ENCODE measurements at regions not wholly inside any gene's neighbourhood (a gene's known extent, or its start where the extent isn't known, plus 50 kb on each side); places are given as distances from the start of the nearest gene placed in this dataset.

DNA sequence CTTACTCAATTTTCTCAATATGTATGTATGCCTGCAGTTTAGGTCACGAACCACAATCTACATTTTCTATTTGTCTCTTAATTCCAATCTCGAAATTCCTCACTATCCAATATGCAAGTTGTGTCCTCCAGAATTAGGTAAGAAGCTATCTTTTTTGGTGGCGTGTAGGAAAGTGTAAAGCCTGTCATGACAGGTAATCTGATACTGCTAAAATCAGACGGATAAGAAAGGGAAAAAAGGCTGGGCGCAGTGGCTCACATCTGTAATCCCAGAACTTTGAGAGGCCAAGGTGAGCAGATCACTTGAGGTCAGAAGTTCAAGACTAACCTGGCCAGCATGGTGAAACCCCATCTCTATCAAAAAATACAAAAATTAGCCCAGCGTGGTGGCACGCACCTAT lies 185.3 kb downstream of the IBTK start:
- POLR2A ChIA-PET = interaction anchor here (0.7 kb wide), 1 partner anchor 343 kb away, joined by 4 read pairs; no protein-coding TSS in a partner anchor
- CTCF ChIA-PET = no interaction called here
- no peaks in the 10 kb centered on the region for H3K4me1 Mint-ChIP-seq

DNA sequence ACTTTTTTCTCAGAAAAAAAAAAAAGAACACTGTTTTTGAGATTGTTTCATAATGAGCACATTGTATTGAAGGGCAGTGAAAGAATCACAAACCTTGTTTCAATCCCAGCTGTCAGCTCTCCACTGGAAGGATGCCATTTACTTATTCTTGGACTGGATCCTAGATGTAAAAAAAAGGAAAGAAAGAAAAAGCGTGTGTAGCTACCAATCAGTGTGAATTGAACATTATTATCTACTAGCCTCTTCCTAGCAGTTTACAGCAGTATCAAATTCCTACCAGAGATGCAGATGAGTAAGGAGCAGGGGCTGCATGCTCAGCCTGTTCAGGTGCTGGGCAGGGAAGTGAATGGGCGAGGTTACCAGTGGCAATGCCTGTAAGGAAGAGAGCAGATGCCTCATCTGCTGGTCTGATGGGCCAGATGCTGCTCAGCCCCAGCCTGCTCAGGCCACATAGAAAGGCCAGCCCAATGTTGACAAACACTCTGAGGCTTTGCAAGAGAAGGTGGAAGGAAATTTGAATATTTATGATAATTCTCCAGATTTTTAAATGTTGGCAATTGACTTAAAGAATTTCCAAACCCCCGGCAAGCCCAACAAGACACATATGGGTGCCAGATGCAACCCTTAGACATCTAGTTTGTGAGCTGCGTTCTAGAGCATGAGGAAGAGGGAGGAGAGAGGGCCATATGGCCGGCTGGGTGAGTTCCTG lies 189.5 kb downstream of the IBTK start:
- no peaks in the 10 kb centered on the region for H3K36me3 Mint-ChIP-seq (ENCODE audit: low read depth)
- ChIA-PET POLR2A (no interaction called here), CTCF (no interaction called here)
- no peak overlapping the region for H3K27ac Mint-ChIP-seq
- H3K4me1 Mint-ChIP-seq = no peaks in the 10 kb centered on the region
- H3K27me3 Mint-ChIP-seq = no peaks in the 10 kb centered on the region
- no peaks in the 10 kb centered on the region for H3K9me3 Mint-ChIP-seq
- no peak overlapping the region for H3K4me3 Mint-ChIP-seq
- DNase-seq = no peak

More for the DNA sequence above, 185.3 kb downstream of the IBTK start:
- H3K27ac Mint-ChIP-seq = no peak overlapping the region
- H3K9me3 Mint-ChIP-seq = no peaks in the 10 kb centered on the region
- H3K4me3 Mint-ChIP-seq = no peak overlapping the region
- no peaks in the 10 kb centered on the region for H3K36me3 Mint-ChIP-seq (ENCODE audit: low read depth)
- H3K27me3 Mint-ChIP-seq = no peaks in the 10 kb centered on the region
- DNase-seq = no peak

DNA sequence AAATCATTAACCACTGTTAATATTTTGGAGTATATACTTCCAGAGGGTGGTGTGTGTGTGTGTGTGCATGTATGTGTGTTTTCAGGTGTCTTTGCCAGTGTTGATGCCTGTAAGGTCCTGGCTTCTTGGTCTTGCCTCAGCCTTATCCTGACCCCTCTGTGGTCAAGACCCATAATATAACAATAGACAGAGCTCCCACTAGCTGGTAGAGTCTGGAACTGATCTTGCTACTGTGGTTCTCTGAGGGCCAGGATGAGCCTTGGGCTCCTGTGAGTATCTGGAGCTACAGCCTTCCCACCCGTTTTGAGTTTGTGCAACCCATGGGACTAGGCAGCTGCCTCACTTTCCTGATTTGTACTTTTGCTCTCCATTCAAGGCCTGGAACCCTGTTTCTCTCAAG lies 191.0 kb downstream of the IBTK start:
- Mint-ChIP-seq H3K4me1 (no peaks in the 10 kb centered on the region), H3K27me3 (no peaks in the 10 kb centered on the region), H3K36me3 (ENCODE audit: low read depth) (no peaks in the 10 kb centered on the region), H3K27ac (no peak overlapping the region), H3K4me3 (no peak overlapping the region), H3K9me3 (no peaks in the 10 kb centered on the region)
- no peak for DNase-seq
- ChIA-PET POLR2A (no interaction called here), CTCF (no interaction called here)

DNA sequence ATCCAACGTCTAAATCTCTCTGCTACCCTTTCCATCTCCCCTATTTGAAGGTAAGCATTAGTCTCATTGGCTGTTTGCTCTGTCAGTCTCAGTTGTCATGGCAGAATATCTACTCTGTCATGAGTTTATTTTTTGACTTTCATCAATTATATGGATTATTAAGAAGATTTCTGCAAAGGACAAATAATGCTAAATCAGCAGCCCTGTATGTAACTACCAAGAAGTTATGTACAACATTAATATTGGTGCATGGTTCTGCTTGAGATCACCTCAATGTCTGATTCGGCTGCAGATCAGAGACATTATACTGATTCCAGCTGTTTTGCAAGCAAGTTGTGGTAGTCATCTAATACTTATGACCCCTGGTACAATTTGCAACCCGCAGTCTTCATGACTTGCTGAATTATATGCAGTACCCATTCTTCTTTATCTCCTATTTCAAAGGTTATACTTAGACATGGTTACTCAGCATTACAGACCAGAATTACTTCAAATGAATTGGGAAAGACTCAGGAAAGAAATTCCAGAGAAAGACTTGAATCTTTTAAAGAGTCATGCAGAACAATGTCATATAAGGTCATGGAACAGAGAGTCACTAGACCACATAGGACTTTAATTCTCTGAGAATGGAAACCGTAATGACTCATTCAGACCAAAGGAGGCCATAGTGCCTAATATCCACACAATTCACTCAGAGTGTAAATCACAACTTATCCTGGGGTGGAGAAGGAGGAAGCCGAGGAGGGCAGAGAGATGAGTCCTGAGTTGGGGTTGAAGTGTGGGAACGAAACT lies 201.4 kb downstream of the IBTK start:
- H3K9me3 Mint-ChIP-seq = no peaks in the 10 kb centered on the region
- H3K27ac Mint-ChIP-seq = no peak overlapping the region
- DNase-seq = no peak
- ChIA-PET CTCF (no interaction called here), POLR2A (no interaction called here)
- H3K36me3 Mint-ChIP-seq (ENCODE audit: low read depth) = no peaks in the 10 kb centered on the region
- no peaks in the 10 kb centered on the region for H3K27me3 Mint-ChIP-seq
- H3K4me3 Mint-ChIP-seq = no peak overlapping the region
- H3K4me1 Mint-ChIP-seq = no peaks in the 10 kb centered on the region

- H3K4me3 Mint-ChIP-seq = no peak overlapping the region
- DNase-seq = peak; percentile 9
- ChIA-PET POLR2A (no interaction called here), CTCF (no interaction called here)
- no peaks in the 10 kb centered on the region for H3K9me3 Mint-ChIP-seq
- H3K4me1 Mint-ChIP-seq = no peaks in the 10 kb centered on the region
- H3K27me3 Mint-ChIP-seq = no peaks in the 10 kb centered on the region
- no peaks in the 10 kb centered on the region for H3K36me3 Mint-ChIP-seq (ENCODE audit: low read depth)
- H3K27ac Mint-ChIP-seq = no peak overlapping the region
These were observed 206.9 kb downstream of the IBTK start for GRCh38 chr6:82040405-82041221.

DNA sequence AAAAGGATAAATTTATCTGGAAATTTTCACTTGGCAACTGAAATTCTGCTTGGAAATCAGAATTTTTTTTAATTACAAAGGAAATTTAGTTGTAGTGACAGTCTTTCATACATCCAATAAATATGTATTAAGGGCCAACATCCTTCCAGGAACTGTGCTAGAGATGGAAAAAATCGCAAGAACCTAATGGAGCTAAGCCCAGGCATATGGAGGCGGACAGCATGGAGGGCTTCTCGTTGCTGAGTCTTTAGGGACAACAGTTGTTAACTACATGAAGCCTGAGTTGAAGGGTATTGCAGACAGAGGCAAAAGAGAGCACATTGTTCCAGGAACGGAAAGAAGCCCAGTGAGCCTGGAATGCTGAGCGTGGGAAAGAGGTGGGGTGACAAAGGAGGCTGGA lies 208.9 kb downstream of the IBTK start:
- CTCF ChIA-PET = no interaction called here
- H3K4me1 Mint-ChIP-seq = no peaks in the 10 kb centered on the region

DNA sequence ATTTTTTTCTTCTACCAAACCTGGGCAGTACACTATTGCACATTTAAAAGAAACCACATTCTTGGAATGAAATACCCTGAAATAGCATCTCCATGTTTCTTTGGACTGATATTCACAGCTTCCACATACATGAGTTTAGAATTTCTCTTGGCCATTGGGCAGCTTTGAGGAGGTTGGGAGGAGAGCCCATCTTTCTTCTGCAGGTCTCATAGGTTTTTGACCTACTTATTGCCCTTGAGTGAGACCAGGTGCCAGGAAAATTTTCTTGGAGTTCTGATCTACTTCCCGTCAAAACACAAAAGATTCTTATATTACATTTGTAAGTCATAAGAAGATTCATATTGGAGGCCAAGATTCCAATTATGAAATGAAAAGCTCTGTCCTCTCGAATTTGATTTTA lies 212.0 kb downstream of the IBTK start:
- ChIA-PET POLR2A (no interaction called here), CTCF (no interaction called here)
- Mint-ChIP-seq H3K9me3 (no peaks in the 10 kb centered on the region), H3K27me3 (no peaks in the 10 kb centered on the region), H3K4me3 (no peak overlapping the region), H3K4me1 (no peaks in the 10 kb centered on the region), H3K36me3 (ENCODE audit: low read depth) (no peaks in the 10 kb centered on the region), H3K27ac (no peak overlapping the region)
- DNase-seq = no peak

More for the DNA sequence above, 208.9 kb downstream of the IBTK start:
- Mint-ChIP-seq H3K9me3 (no peaks in the 10 kb centered on the region), H3K4me3 (no peak overlapping the region), H3K27ac (no peak overlapping the region), H3K27me3 (no peaks in the 10 kb centered on the region), H3K36me3 (ENCODE audit: low read depth) (no peaks in the 10 kb centered on the region)
- POLR2A ChIA-PET = no interaction called here
- no peak for DNase-seq

DNA sequence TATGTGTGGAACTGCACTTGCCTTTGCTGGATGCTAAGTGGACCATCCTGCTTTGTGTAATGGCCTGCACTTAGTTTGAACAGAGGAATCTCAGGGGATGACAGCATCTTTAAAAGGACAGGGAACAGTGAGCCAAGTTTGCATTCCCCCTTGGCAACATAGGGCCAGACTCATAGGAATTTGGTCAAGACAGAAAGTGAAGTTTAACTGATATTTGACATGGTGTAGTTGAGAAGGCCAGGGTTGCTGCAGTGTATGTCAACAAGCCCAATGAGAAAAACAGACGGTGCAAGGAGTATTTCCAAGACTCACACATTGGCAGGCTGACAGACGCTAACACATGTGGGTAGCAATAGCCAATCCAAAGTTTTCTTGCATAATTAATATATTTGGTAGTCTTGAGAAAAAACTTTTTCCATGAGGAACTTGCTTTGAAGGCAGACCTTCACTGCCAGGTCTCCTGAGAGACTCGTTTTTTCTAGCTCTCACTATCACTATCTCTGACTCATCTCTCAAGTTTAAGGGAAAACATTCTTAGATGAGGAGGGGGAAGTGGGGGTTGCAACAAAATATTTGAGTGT lies 213.8 kb downstream of the IBTK start:
- no peak for DNase-seq
- Mint-ChIP-seq H3K4me1 (no peaks in the 10 kb centered on the region), H3K4me3 (no peak overlapping the region), H3K36me3 (ENCODE audit: low read depth) (no peaks in the 10 kb centered on the region), H3K9me3 (no peaks in the 10 kb centered on the region), H3K27me3 (no peaks in the 10 kb centered on the region), H3K27ac (no peak overlapping the region)
- ChIA-PET CTCF (no interaction called here), POLR2A (no interaction called here)

- H3K4me1 Mint-ChIP-seq = no peaks in the 10 kb centered on the region
- POLR2A ChIA-PET = no interaction called here
- no peak overlapping the region for H3K27ac Mint-ChIP-seq
- CTCF ChIA-PET = no interaction called here
- no peaks in the 10 kb centered on the region for H3K9me3 Mint-ChIP-seq
- DNase-seq = no peak
- no peak overlapping the region for H3K4me3 Mint-ChIP-seq
- H3K36me3 Mint-ChIP-seq (ENCODE audit: low read depth) = no peaks in the 10 kb centered on the region
- H3K27me3 Mint-ChIP-seq = peaks cover 2% of the 10 kb centered on the region
These were observed 215.1 kb downstream of the IBTK start for GRCh38 chr6:82032444-82032843.

GRCh38 chr6:82030761-82031503 lies 216.6 kb downstream of the IBTK start:
- Mint-ChIP-seq H3K27me3 (peaks cover 2% of the 10 kb centered on the region), H3K36me3 (ENCODE audit: low read depth) (no peaks in the 10 kb centered on the region), H3K9me3 (no peaks in the 10 kb centered on the region), H3K4me3 (no peak overlapping the region), H3K4me1 (no peaks in the 10 kb centered on the region), H3K27ac (no peak overlapping the region)
- CTCF ChIA-PET = no interaction called here
- DNase-seq = no peak
- POLR2A ChIA-PET = interaction anchor here (0.6 kb wide), 1 partner anchor 1787 kb away, joined by 5 read pairs; no protein-coding TSS in a partner anchor

- Mint-ChIP-seq H3K27me3 (peaks cover 2% of the 10 kb centered on the region), H3K4me3 (no peak overlapping the region), H3K36me3 (ENCODE audit: low read depth) (no peaks in the 10 kb centered on the region), H3K27ac (no peak overlapping the region), H3K9me3 (no peaks in the 10 kb centered on the region), H3K4me1 (no peaks in the 10 kb centered on the region)
- ChIA-PET POLR2A (interaction anchor here (0.6 kb wide), 1 partner anchor 1786 kb away, joined by 5 read pairs; no protein-coding TSS in a partner anchor), CTCF (no interaction called here)
- DNase-seq = no peak
These were observed 217.2 kb downstream of the IBTK start for GRCh38 chr6:82030301-82030700.

DNA sequence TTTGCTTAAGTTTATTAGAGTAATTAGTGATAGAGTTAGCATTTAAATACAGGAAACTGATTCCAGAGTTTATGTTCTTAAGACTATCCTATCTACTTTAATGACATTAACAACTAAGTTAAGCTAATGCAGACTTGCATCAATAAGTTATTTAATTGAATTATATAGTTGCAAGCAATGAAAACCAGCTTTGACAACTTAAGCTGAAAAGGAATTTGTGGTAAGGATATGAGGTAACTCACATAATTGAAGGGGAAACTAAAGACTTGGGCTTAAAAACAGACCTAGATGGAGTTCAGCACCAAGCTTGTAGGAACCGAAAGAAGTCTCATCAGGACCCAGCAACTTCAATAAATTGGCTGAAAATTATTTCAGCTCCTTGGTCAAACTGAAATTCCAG lies 222.3 kb downstream of the IBTK start:
- Mint-ChIP-seq H3K4me1 (no peaks in the 10 kb centered on the region), H3K4me3 (no peak overlapping the region), H3K9me3 (no peaks in the 10 kb centered on the region), H3K27me3 (peaks cover 3% of the 10 kb centered on the region), H3K27ac (no peak overlapping the region), H3K36me3 (ENCODE audit: low read depth) (no peaks in the 10 kb centered on the region)
- ChIA-PET CTCF (no interaction called here), POLR2A (no interaction called here)
- no peak for DNase-seq
